HG02981 (cell line): ENCODE measurements at regions not wholly inside any gene's neighbourhood (a gene's known extent, or its start where the extent isn't known, plus 50 kb on each side); places are given as distances from the start of the nearest gene placed in this dataset.

Experiments
- ATAC-seq: cut with Tn5 transposase; IDR thresholded peaks from one replicate; pipeline ENCODE4 v1.9.1; 2021; ENCODE audit warnings: mild to moderate bottlenecking, moderate library complexity; ENCODE audit not compliant: unreplicated experiment

- no peak for ATAC-seq
Measured at GRCh38 chr2:164103271-164103670, 367.5 kb upstream of the FIGN start.

GRCh38 chr2:164102366-164102765 lies 366.6 kb upstream of the FIGN start:
- no peak for ATAC-seq

- ATAC-seq = no peak
Measured at GRCh38 chr2:164091673-164092072, 355.9 kb upstream of the FIGN start.

- ATAC-seq = no peak
Measured at GRCh38 chr2:164090533-164090932, 354.7 kb upstream of the FIGN start.

- no peak for ATAC-seq
Measured at GRCh38 chr2:164084066-164084465, 348.3 kb upstream of the FIGN start.

GRCh38 chr2:164080486-164080885 lies 344.7 kb upstream of the FIGN start:
- no peak for ATAC-seq

GRCh38 chr2:164079258-164079657 lies 343.4 kb upstream of the FIGN start:
- no peak for ATAC-seq

GRCh38 chr2:164078421-164078820 lies 342.6 kb upstream of the FIGN start:
- no peak for ATAC-seq

GRCh38 chr2:164073101-164074074 lies 337.6 kb upstream of the FIGN start:
- no peak for ATAC-seq

- ATAC-seq = no peak
Measured at GRCh38 chr2:164069540-164069939, 333.7 kb upstream of the FIGN start.

- no peak for ATAC-seq
Measured at GRCh38 chr2:164068063-164068462, 332.3 kb upstream of the FIGN start.

- no peak for ATAC-seq
Measured at GRCh38 chr2:164066095-164066494, 330.3 kb upstream of the FIGN start.

GRCh38 chr2:164065038-164065437 lies 329.2 kb upstream of the FIGN start:
- ATAC-seq = no peak

GRCh38 chr2:164061129-164061746 lies 325.4 kb upstream of the FIGN start:
- ATAC-seq = peak; percentile 76

- ATAC-seq = no peak
Measured at GRCh38 chr2:164060031-164060430, 324.2 kb upstream of the FIGN start.

GRCh38 chr2:164055623-164056022 lies 319.8 kb upstream of the FIGN start:
- ATAC-seq = no peak

GRCh38 chr2:164054651-164055050 lies 318.8 kb upstream of the FIGN start:
- no peak for ATAC-seq

GRCh38 chr2:164053021-164053420 lies 317.2 kb upstream of the FIGN start:
- ATAC-seq = no peak

- ATAC-seq = no peak
Measured at GRCh38 chr2:164052006-164052405, 316.2 kb upstream of the FIGN start.

GRCh38 chr2:164048729-164049128 lies 312.9 kb upstream of the FIGN start:
- no peak for ATAC-seq

GRCh38 chr2:164046040-164046439 lies 310.2 kb upstream of the FIGN start:
- no peak for ATAC-seq

- ATAC-seq = no peak
Measured at GRCh38 chr2:164044622-164045021, 308.8 kb upstream of the FIGN start.
